PFSK-1 (cell line): ENCODE measurements at regions not wholly inside any gene's neighbourhood (a gene's known extent, or its start where the extent isn't known, plus 50 kb on each side); places are given as distances from the start of the nearest gene placed in this dataset.

Experiments used
- POLR2AphosphoS5 ChIP-seq: IDR thresholded peaks from 2 replicates; pipeline ENCODE4 v1.6.1; 2012; ENCODE audit warnings: low read depth, mild to moderate bottlenecking, control low read depth, low read length, moderate library complexity
- TAF1 ChIP-seq: IDR thresholded peaks from 2 replicates; pipeline ENCODE4 v1.6.1; 2012; ENCODE audit warnings: low read length, control low read depth, borderline replicate concordance; ENCODE audit not compliant: insufficient read depth
- TF ChIP-seq, protein P1 (sequence below), 2 experiments: IDR thresholded peaks; 2 replicates each; pipeline versions ENCODE4 v1.6.1 to v1.8.0; 2011 to 2012; ENCODE audit warnings: low read depth in 2 of 2, low read length in 2 of 2, control low read depth in 1 of 2, inconsistent platforms in 1 of 2, mild to moderate bottlenecking in 1 of 2, moderate library complexity in 1 of 2; ENCODE audit not compliant: insufficient read depth in 1 of 2

- TF ChIP-seq, protein P1, sequence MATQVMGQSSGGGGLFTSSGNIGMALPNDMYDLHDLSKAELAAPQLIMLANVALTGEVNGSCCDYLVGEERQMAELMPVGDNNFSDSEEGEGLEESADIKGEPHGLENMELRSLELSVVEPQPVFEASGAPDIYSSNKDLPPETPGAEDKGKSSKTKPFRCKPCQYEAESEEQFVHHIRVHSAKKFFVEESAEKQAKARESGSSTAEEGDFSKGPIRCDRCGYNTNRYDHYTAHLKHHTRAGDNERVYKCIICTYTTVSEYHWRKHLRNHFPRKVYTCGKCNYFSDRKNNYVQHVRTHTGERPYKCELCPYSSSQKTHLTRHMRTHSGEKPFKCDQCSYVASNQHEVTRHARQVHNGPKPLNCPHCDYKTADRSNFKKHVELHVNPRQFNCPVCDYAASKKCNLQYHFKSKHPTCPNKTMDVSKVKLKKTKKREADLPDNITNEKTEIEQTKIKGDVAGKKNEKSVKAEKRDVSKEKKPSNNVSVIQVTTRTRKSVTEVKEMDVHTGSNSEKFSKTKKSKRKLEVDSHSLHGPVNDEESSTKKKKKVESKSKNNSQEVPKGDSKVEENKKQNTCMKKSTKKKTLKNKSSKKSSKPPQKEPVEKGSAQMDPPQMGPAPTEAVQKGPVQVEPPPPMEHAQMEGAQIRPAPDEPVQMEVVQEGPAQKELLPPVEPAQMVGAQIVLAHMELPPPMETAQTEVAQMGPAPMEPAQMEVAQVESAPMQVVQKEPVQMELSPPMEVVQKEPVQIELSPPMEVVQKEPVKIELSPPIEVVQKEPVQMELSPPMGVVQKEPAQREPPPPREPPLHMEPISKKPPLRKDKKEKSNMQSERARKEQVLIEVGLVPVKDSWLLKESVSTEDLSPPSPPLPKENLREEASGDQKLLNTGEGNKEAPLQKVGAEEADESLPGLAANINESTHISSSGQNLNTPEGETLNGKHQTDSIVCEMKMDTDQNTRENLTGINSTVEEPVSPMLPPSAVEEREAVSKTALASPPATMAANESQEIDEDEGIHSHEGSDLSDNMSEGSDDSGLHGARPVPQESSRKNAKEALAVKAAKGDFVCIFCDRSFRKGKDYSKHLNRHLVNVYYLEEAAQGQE (IDR thresholded peaks at IDR 0.05; ENCODE audit: insufficient read depth in 1 of 2, low read depth in 2 of 2, low read length in 2 of 2) = no peak
- TF ChIP-seq POLR2AphosphoS5 (no peak), TAF1 (no peak)
These were observed 1498.8 kb downstream of the SLITRK5 start for GRCh38 chr13:89169951-89170350.
